Neural progenitor cell (in vitro differentiated cells): ENCODE measurements at regions not wholly inside any gene's neighbourhood (a gene's known extent, or its start where the extent isn't known, plus 50 kb on each side); places are given as distances from the start of the nearest gene placed in this dataset.

Experiments used
- DNase-seq: peaks from one replicate; pipeline ENCODE4 v3.0.0-alpha.2; 2016; ENCODE audit warnings: low spot score
- H2AFZ ChIP-seq: fragments of 200-600 bp; sonication (generic); replicated peaks from 2 replicates; pipeline ENCODE4 v1.6.1; 2016; ENCODE audit warnings: antibody characterized with exemption
- H3F3A ChIP-seq: fragments of 200-600 bp; sonication (generic); 2 replicates; pipeline ENCODE4 v1.6.1; 2016; ENCODE audit warnings: antibody characterized with exemption, low read depth
- H3K27ac ChIP-seq: fragments of 200-600 bp; sonication (generic); 2 replicates; pipeline ENCODE4 v1.5.1; 2016; ENCODE audit warnings: mild to moderate bottlenecking
- H3K27me3 ChIP-seq: fragments of 200-600 bp; sonication (generic); 2 replicates; pipeline ENCODE4 v1.6.1; 2016; ENCODE audit warnings: mild to moderate bottlenecking, moderate library complexity
- H3K36me3 ChIP-seq: fragments of 200-600 bp; sonication (generic); 2 replicates; pipeline ENCODE4 v1.5.1; 2016
- H3K4me1 ChIP-seq: fragments of 200-600 bp; sonication (generic); 2 replicates; pipeline ENCODE4 v1.6.1; 2016; ENCODE audit warnings: mixed run types
- H3K4me2 ChIP-seq: fragments of 200-600 bp; sonication (generic); 2 replicates; pipeline ENCODE4 v1.6.1; 2016
- H3K4me3 ChIP-seq: fragments of 200-600 bp; sonication (generic); 2 replicates; pipeline ENCODE4 v1.5.1; 2016
- H3K79me2 ChIP-seq: fragments of 200-600 bp; sonication (generic); 2 replicates; pipeline ENCODE4 v1.6.1; 2016; ENCODE audit warnings: low read depth
- H3K9ac ChIP-seq: fragments of 200-600 bp; sonication (generic); 2 replicates; pipeline ENCODE4 v1.6.1; 2016
- H3K9me3 ChIP-seq: fragments of 200-600 bp; sonication (generic); 2 replicates; pipeline ENCODE4 v1.5.1; 2016; ENCODE audit warnings: low read depth
- H4K20me1 ChIP-seq: fragments of 200-600 bp; sonication (generic); 2 replicates; pipeline ENCODE4 v1.6.1; 2016; ENCODE audit warnings: low read depth
- H3K27ac Mint-ChIP-seq: 3 replicates; pipeline ENCODE4 v1.8.0; 2021; ENCODE audit warnings: mixed read lengths
- H3K27me3 Mint-ChIP-seq: 2 replicates; pipeline ENCODE4 v1.8.0; 2022; ENCODE audit warnings: low read depth, mild to moderate bottlenecking, inconsistent platforms, moderate library complexity, mixed read lengths; ENCODE audit not compliant: insufficient read depth
- H3K36me3 Mint-ChIP-seq: 3 replicates; pipeline ENCODE4 v1.8.0; 2021; ENCODE audit warnings: mixed read lengths
- H3K4me1 Mint-ChIP-seq: 3 replicates; pipeline ENCODE4 v1.8.0; 2021; ENCODE audit warnings: mixed read lengths
- H3K4me3 Mint-ChIP-seq: 3 replicates; pipeline ENCODE4 v1.8.0; 2021; ENCODE audit warnings: mild to moderate bottlenecking, moderate library complexity, mixed read lengths
- H3K9me3 Mint-ChIP-seq: 3 replicates; pipeline ENCODE4 v1.8.0; 2020; ENCODE audit warnings: mixed read lengths
- EZH2 ChIP-seq: fragments of 200-600 bp; sonication (generic); IDR thresholded peaks from 2 replicates; pipeline ENCODE4 v1.6.1; 2017; ENCODE audit warnings: antibody characterized with exemption, mild to moderate bottlenecking, moderate library complexity
- EZH2phosphoT487 ChIP-seq: fragments of 200-600 bp; sonication (generic); IDR thresholded peaks from 2 replicates; pipeline ENCODE4 v1.6.1; 2017; ENCODE audit warnings: antibody characterized with exemption
- TF ChIP-seq, protein P1 (sequence below): fragments of 200-600 bp; sonication (generic); IDR thresholded peaks from 2 replicates; pipeline ENCODE4 v1.5.1; 2017; ENCODE audit warnings: antibody characterized with exemption, mild to moderate bottlenecking

DNA sequence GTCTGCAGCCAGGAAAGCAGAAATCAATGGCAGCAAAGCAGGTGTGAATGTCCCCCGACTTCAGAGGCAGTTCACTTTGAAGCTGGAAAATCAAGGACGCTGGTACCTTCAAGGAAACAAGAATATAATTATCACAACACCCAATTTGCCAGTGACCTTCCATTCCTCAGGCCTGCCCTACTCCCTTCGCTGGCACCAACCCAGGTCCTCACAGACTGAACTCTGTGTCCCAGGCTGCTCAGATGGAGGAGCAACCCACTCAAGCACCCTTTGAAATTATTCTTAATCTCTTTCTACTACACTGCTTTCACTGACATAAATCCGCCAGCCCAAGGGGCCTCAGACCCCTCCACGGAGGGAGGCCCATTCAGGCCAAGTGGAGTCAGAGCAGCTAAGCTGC lies 64.7 kb upstream of the WT1 start:
- peaks cover 6% of the 10 kb centered on the region for H3K4me1 Mint-ChIP-seq
- Histone ChIP-seq H3K9ac (no peak overlapping the region), H3K36me3 (no peaks in the 10 kb centered on the region), H3K4me1 (no peaks in the 10 kb centered on the region), H3K27me3 (no peaks in the 10 kb centered on the region), H3K9me3 (no peaks in the 10 kb centered on the region), H3K4me3 (no peak overlapping the region), H3K27ac (no peak overlapping the region), H4K20me1 (no peaks in the 10 kb centered on the region), H3K79me2 (no peaks in the 10 kb centered on the region), H3K4me2 (no peak overlapping the region), H3F3A (no peaks in the 10 kb centered on the region), H2AFZ (no peak overlapping the region)
- no peak overlapping the region for H3K4me3 Mint-ChIP-seq
- no peak for DNase-seq
- no peak overlapping the region for H3K27ac Mint-ChIP-seq
- TF ChIP-seq, protein P1, sequence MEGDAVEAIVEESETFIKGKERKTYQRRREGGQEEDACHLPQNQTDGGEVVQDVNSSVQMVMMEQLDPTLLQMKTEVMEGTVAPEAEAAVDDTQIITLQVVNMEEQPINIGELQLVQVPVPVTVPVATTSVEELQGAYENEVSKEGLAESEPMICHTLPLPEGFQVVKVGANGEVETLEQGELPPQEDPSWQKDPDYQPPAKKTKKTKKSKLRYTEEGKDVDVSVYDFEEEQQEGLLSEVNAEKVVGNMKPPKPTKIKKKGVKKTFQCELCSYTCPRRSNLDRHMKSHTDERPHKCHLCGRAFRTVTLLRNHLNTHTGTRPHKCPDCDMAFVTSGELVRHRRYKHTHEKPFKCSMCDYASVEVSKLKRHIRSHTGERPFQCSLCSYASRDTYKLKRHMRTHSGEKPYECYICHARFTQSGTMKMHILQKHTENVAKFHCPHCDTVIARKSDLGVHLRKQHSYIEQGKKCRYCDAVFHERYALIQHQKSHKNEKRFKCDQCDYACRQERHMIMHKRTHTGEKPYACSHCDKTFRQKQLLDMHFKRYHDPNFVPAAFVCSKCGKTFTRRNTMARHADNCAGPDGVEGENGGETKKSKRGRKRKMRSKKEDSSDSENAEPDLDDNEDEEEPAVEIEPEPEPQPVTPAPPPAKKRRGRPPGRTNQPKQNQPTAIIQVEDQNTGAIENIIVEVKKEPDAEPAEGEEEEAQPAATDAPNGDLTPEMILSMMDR = no peak
- no peak for TF ChIP-seq EZH2
- no peak for TF ChIP-seq EZH2phosphoT487
- H3K27me3 Mint-ChIP-seq = peaks cover 2% of the 10 kb centered on the region
- no peaks in the 10 kb centered on the region for H3K9me3 Mint-ChIP-seq
- no peaks in the 10 kb centered on the region for H3K36me3 Mint-ChIP-seq

DNA sequence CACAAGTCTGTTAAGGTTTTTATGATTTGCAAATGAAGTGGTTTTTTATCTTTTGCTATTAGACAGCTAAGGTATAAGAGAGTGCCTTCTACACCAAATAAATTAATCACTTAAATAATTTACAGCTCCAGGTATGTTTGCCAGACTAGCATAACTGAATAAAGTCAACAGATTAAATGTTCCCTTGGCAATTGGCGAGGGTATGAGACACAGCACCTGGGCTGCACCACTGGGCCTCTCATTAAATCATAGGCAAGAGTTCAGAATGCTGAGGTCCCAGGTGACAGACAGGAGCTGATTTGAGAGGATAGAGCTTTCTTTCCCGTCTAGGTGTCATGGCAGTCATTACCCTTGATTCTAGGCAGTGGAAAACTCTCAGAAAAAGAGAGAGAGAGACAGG lies 62.6 kb upstream of the WT1 start:
- no peak overlapping the region for H2AFZ ChIP-seq
- no peak overlapping the region for H3K27ac ChIP-seq
- Mint-ChIP-seq H3K27ac (no peak overlapping the region), H3K4me3 (no peak overlapping the region), H3K27me3 (peaks cover 2% of the 10 kb centered on the region), H3K4me1 (peaks cover 6% of the 10 kb centered on the region), H3K9me3 (no peaks in the 10 kb centered on the region), H3K36me3 (no peaks in the 10 kb centered on the region)
- no peaks in the 10 kb centered on the region for H3K36me3 ChIP-seq
- H3K4me1 ChIP-seq = no peaks in the 10 kb centered on the region
- no peaks in the 10 kb centered on the region for H3K27me3 ChIP-seq
- no peaks in the 10 kb centered on the region for H3F3A ChIP-seq
- H3K4me3 ChIP-seq = no peak overlapping the region
- no peaks in the 10 kb centered on the region for H3K79me2 ChIP-seq
- no peak overlapping the region for H3K9ac ChIP-seq
- H3K4me2 ChIP-seq = no peak overlapping the region
- TF ChIP-seq, protein P1 = no peak
- TF ChIP-seq EZH2 (no peak), EZH2phosphoT487 (no peak)
- H3K9me3 ChIP-seq = no peaks in the 10 kb centered on the region
- no peak for DNase-seq
- H4K20me1 ChIP-seq = no peaks in the 10 kb centered on the region

DNA sequence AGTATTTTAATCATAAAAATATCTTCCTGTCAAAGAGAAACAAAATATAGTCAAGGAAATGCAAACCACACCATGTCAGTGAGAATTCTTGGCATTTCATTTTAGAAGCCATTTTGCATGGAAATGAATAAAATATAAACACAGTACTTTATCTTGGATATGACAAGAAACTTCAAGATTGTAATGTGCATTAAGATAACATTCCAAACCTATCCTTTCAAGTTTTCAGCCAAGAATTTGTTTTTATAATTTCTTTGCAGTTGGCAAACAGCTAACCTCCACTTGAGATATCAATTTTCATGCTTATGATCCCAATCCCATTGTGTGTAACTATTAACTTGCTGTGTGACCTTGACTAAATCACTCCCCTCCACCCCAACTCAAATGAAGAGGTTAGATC lies 59.3 kb upstream of the WT1 start:
- Mint-ChIP-seq H3K36me3 (no peaks in the 10 kb centered on the region), H3K9me3 (peaks cover 4% of the 10 kb centered on the region), H3K27ac (no peak overlapping the region), H3K4me1 (no peaks in the 10 kb centered on the region), H3K4me3 (no peak overlapping the region), H3K27me3 (peaks cover 3% of the 10 kb centered on the region)
- H3K36me3 ChIP-seq = no peaks in the 10 kb centered on the region
- DNase-seq = no peak
- no peaks in the 10 kb centered on the region for H3K27me3 ChIP-seq
- no peak overlapping the region for H3K4me2 ChIP-seq
- no peak overlapping the region for H2AFZ ChIP-seq
- H3K9ac ChIP-seq = no peak overlapping the region
- H3F3A ChIP-seq = no peaks in the 10 kb centered on the region
- H3K27ac ChIP-seq = no peak overlapping the region
- no peak overlapping the region for H3K4me3 ChIP-seq
- H3K79me2 ChIP-seq = no peaks in the 10 kb centered on the region
- no peaks in the 10 kb centered on the region for H4K20me1 ChIP-seq
- no peaks in the 10 kb centered on the region for H3K9me3 ChIP-seq
- TF ChIP-seq, protein P1 = no peak
- TF ChIP-seq EZH2phosphoT487 (no peak), EZH2 (no peak)
- no peaks in the 10 kb centered on the region for H3K4me1 ChIP-seq

DNA sequence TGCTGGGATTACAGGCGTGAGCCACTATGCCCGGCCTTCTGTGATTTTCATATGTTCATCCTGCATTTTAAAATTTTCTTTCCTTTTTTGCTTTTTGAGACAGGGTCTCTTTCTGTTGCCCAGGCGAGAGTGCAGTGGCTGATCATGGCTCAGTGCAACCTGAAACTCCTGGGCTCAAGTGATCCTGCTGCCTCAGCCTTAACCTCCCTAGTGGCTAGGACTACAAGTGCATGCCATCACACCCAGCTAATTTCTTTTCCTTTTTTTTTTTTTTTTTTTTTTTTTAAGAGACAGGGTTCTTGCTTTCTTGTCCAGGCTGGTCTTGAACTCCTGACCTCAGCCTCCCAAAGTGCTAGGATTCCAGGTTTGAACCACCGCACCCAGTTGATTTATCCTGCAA lies 54.1 kb upstream of the WT1 start:
- Mint-ChIP-seq H3K9me3 (peaks cover 4% of the 10 kb centered on the region), H3K27me3 (peaks cover 3% of the 10 kb centered on the region), H3K36me3 (no peaks in the 10 kb centered on the region), H3K27ac (no peak overlapping the region), H3K4me3 (no peak overlapping the region), H3K4me1 (no peaks in the 10 kb centered on the region)
- H3K4me3 ChIP-seq = no peak overlapping the region
- no peak overlapping the region for H3K27ac ChIP-seq
- no peaks in the 10 kb centered on the region for H3K9me3 ChIP-seq
- H3K36me3 ChIP-seq = no peaks in the 10 kb centered on the region
- H2AFZ ChIP-seq = no peak overlapping the region
- no peaks in the 10 kb centered on the region for H3K27me3 ChIP-seq
- no peaks in the 10 kb centered on the region for H3K79me2 ChIP-seq
- H3K9ac ChIP-seq = no peak overlapping the region
- no peak for TF ChIP-seq EZH2phosphoT487
- TF ChIP-seq, protein P1 = peak; percentile 25
- no peaks in the 10 kb centered on the region for H4K20me1 ChIP-seq
- H3K4me1 ChIP-seq = no peaks in the 10 kb centered on the region
- no peaks in the 10 kb centered on the region for H3F3A ChIP-seq
- H3K4me2 ChIP-seq = no peak overlapping the region
- DNase-seq = peak; percentile 17
